GM23338 (cell line): ENCODE measurements at regions not wholly inside any gene's neighbourhood (a gene's known extent, or its start where the extent isn't known, plus 50 kb on each side); places are given as distances from the start of the nearest gene placed in this dataset.

ENCODE experiments used
- ATAC-seq: fragments of 200-7000 bp; cut with Tn5 transposase; 3 replicates; pipeline ENCODE4 v1.9.1; 2020
- DNase-seq: peaks from one replicate; pipeline ENCODE4 v3.0.0-alpha.2; 2015; ENCODE audit warnings: low spot score
- H2AFZ ChIP-seq: fragments of 200-600 bp; sonication (generic); 2 replicates; pipeline ENCODE4 v1.8.0; 2016; ENCODE audit warnings: antibody characterized with exemption, mild to moderate bottlenecking, moderate library complexity
- H3F3A ChIP-seq: fragments of 200-600 bp; sonication (generic); replicated peaks from 2 replicates; pipeline ENCODE4 v1.8.0; 2017; ENCODE audit warnings: antibody characterized with exemption, mixed run types, low read depth
- H3K27ac ChIP-seq: fragments of 200-600 bp; sonication (generic); 2 replicates; pipeline ENCODE4 v1.6.1; 2016; ENCODE audit warnings: low read depth
- H3K27me3 ChIP-seq: fragments of 200-600 bp; sonication (generic); 2 replicates; pipeline ENCODE4 v1.8.0; 2016; ENCODE audit warnings: mild to moderate bottlenecking, mixed run types, moderate library complexity; ENCODE audit not compliant: insufficient read depth
- H3K36me3 ChIP-seq: fragments of 200-600 bp; sonication (generic); 2 replicates; pipeline ENCODE4 v1.8.0; 2016; ENCODE audit warnings: mild to moderate bottlenecking; ENCODE audit not compliant: insufficient read depth
- H3K4me1 ChIP-seq: fragments of 200-600 bp; sonication (generic); 2 replicates; pipeline ENCODE4 v1.8.0; 2016; ENCODE audit warnings: mild to moderate bottlenecking, moderate library complexity; ENCODE audit not compliant: insufficient read depth
- H3K4me2 ChIP-seq: fragments of 200-600 bp; sonication (generic); 2 replicates; pipeline ENCODE4 v1.7.1; 2017; ENCODE audit warnings: mixed run types
- H3K4me3 ChIP-seq: fragments of 200-600 bp; sonication (generic); 2 replicates; pipeline ENCODE4 v1.6.1; 2016; ENCODE audit warnings: mixed run types
- H3K79me2 ChIP-seq: fragments of 200-600 bp; sonication (generic); replicated peaks from 2 replicates; pipeline ENCODE4 v1.8.0; 2017; ENCODE audit warnings: mild to moderate bottlenecking; ENCODE audit not compliant: insufficient read depth
- H3K9me2 ChIP-seq: fragments of 200-600 bp; sonication (generic); 2 replicates; pipeline ENCODE4 v1.8.0; 2017; ENCODE audit not compliant: insufficient read depth
- H4K20me1 ChIP-seq: fragments of 200-600 bp; sonication (generic); replicated peaks from 2 replicates; pipeline ENCODE4 v1.8.0; 2017; ENCODE audit warnings: mild to moderate bottlenecking; ENCODE audit not compliant: insufficient read depth
- H3K27ac Mint-ChIP-seq: 2 replicates; pipeline ENCODE4 v1.8.0; 2020; ENCODE audit warnings: inconsistent platforms, mild to moderate bottlenecking, moderate library complexity, mixed read lengths
- H3K27me3 Mint-ChIP-seq: 3 replicates; pipeline ENCODE4 v1.8.0; 2022; ENCODE audit warnings: low read depth, mild to moderate bottlenecking, moderate library complexity, mixed read lengths, inconsistent platforms; ENCODE audit not compliant: insufficient read depth, poor library complexity
- H3K36me3 Mint-ChIP-seq: 3 replicates; pipeline ENCODE4 v1.8.0; 2021; ENCODE audit warnings: low read depth, mild to moderate bottlenecking, inconsistent platforms, moderate library complexity, mixed read lengths
- H3K4me1 Mint-ChIP-seq: 3 replicates; pipeline ENCODE4 v1.8.0; 2020; ENCODE audit warnings: mild to moderate bottlenecking, inconsistent platforms, mixed read lengths
- H3K4me3 Mint-ChIP-seq: 3 replicates; pipeline ENCODE4 v1.8.0; 2021; ENCODE audit warnings: moderate library complexity, mild to moderate bottlenecking, inconsistent platforms, mixed read lengths
- H3K9me3 Mint-ChIP-seq: 3 replicates; pipeline ENCODE4 v1.8.0; 2020; ENCODE audit warnings: moderate library complexity, mild to moderate bottlenecking, inconsistent platforms, mixed read lengths
- CREB1 ChIP-seq: fragments of 250-450 bp; sonication (Bioruptor Pico); IDR thresholded peaks from 2 replicates; pipeline ENCODE4 v1.5.0; 2020; ENCODE audit warnings: low read depth, mild to moderate bottlenecking, moderate library complexity
- EZH2 ChIP-seq: fragments of 200-600 bp; sonication (generic); IDR thresholded peaks from one replicate; pipeline ENCODE4 v1.8.0; 2017; ENCODE audit warnings: antibody characterized with exemption, mild to moderate bottlenecking, low read depth; ENCODE audit not compliant: unreplicated experiment
- EZH2phosphoT487 ChIP-seq: fragments of 200-600 bp; sonication (generic); IDR thresholded peaks from one replicate; pipeline ENCODE4 v1.8.1; 2018; ENCODE audit warnings: antibody characterized with exemption; ENCODE audit not compliant: unreplicated experiment
- JUNB ChIP-seq: IDR thresholded peaks from one replicate; pipeline ENCODE4 v1.6.1; 2016; ENCODE audit warnings: antibody characterized with exemption; ENCODE audit not compliant: unreplicated experiment
- NANOG ChIP-seq: IDR thresholded peaks from 2 replicates; pipeline ENCODE4 v1.6.1; 2016; ENCODE audit warnings: antibody characterized with exemption, borderline replicate concordance
- POLR2AphosphoS5 ChIP-seq: IDR thresholded peaks from 2 replicates; pipeline ENCODE4 v1.6.1; 2016; ENCODE audit warnings: antibody characterized with exemption, low read depth
- STAT1 ChIP-seq: IDR thresholded peaks from one replicate; pipeline ENCODE4 v1.6.1; 2016; ENCODE audit warnings: antibody characterized with exemption; ENCODE audit not compliant: unreplicated experiment
- ZNF114 ChIP-seq: fragments of 250-450 bp; sonication (Bioruptor Pico); IDR thresholded peaks from 2 replicates; pipeline ENCODE4 v1.5.0; 2020; ENCODE audit warnings: mild to moderate bottlenecking, moderate library complexity
- ZNF331 ChIP-seq: fragments of 250-450 bp; sonication (Bioruptor Pico); IDR thresholded peaks from 2 replicates; pipeline ENCODE4 v1.5.0; 2020; ENCODE audit warnings: low read depth, mild to moderate bottlenecking, moderate library complexity
- TF ChIP-seq, protein P1 (sequence below): IDR thresholded peaks from one replicate; pipeline ENCODE4 v1.6.1; 2018; ENCODE audit warnings: antibody characterized with exemption; ENCODE audit not compliant: unreplicated experiment
- TF ChIP-seq, protein P2 (sequence below): IDR thresholded peaks from 2 replicates; pipeline ENCODE4 v1.6.1; 2016; ENCODE audit warnings: antibody characterized with exemption
- TF ChIP-seq, protein P3 (sequence below), 2 experiments: fragments of 200-600 bp in 1 of 2; sonication (generic) in 1 of 2; conservative IDR thresholded peaks; 2 replicates each; pipeline versions ENCODE4 v1.5.1 to v1.6.1; 2016 to 2017; ENCODE audit warnings: antibody characterized with exemption in 2 of 2, low read depth in 2 of 2, mild to moderate bottlenecking in 2 of 2, moderate library complexity in 1 of 2

DNA sequence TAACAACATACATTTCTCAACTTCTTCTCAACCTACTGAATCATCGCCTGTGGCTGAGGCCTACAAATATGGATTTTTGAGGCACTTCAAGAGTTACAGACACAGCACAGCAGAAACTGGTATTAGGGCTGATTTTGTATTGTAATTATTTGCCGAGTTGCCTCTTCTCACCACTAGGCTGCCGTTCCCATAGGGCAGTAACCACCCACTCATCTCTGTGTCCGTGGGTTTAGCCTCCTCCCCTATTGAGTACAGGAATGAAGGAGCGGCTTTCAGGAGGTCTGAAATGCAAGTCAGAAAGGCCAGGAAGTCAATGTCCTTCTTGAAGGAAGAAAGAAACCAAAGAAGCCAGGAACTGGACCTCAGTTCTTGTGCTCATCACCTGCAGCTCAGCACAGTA lies 220.8 kb downstream of the MTHFS start (continued):
- TF ChIP-seq EZH2phosphoT487: no peak
- TF ChIP-seq NANOG: no peak
- TF ChIP-seq STAT1: no peak
- no peak for TF ChIP-seq EZH2
- TF ChIP-seq ZNF114 (CRISPR knock-in tag): no peak
- no peak for TF ChIP-seq CREB1 (CRISPR knock-in tag)
- no peak for TF ChIP-seq POLR2AphosphoS5
- TF ChIP-seq ZNF331: no peak

DNA sequence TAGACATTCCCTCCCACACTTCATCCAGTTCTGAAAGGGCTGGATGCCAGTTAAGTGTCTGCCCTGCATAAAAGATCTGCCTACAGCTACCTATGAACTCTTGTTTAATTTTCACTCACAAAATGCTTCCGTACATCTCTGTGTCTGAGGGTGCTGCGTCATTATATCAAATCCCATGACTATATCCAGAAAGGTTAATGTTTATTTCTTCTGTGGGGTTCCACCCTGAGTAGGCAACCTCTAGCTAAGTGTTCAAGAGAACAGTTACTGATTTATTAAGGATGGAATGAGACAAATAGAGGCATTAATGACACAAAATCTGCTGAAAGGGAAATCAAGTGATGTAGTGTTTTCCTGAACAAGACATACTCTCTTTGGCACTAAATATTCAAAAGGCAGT lies 220.2 kb downstream of the MTHFS start:
- H3K4me3 Mint-ChIP-seq: no peak overlapping the region
- Histone ChIP-seq H2AFZ (no peak overlapping the region), H3K9me2 (no peaks in the 10 kb centered on the region; the same call in 1 of the 2 replicates), H3K36me3 (no peaks in the 10 kb centered on the region), H3K4me3 (no peak overlapping the region), H3K27me3 (no peaks in the 10 kb centered on the region), H3K79me2 (no peaks in the 10 kb centered on the region), H3K4me2 (no peak overlapping the region), H4K20me1 (no peaks in the 10 kb centered on the region), H3F3A (no peaks in the 10 kb centered on the region), H3K27ac (no peak overlapping the region), H3K4me1 (peaks cover 28% of the 10 kb centered on the region)
- H3K27me3 Mint-ChIP-seq: peaks cover 8% of the 10 kb centered on the region
- DNase-seq (no peak), ATAC-seq (no peak)
- peaks cover 3% of the 10 kb centered on the region; the same call in 1 of the 3 replicates for H3K9me3 Mint-ChIP-seq
- peaks cover 47% of the 10 kb centered on the region for H3K4me1 Mint-ChIP-seq
- H3K27ac Mint-ChIP-seq: no peak overlapping the region
- TF ChIP-seq JUNB: no peak
- no peak for TF ChIP-seq POLR2AphosphoS5
- TF ChIP-seq EZH2: no peak
- TF ChIP-seq, protein P1, sequence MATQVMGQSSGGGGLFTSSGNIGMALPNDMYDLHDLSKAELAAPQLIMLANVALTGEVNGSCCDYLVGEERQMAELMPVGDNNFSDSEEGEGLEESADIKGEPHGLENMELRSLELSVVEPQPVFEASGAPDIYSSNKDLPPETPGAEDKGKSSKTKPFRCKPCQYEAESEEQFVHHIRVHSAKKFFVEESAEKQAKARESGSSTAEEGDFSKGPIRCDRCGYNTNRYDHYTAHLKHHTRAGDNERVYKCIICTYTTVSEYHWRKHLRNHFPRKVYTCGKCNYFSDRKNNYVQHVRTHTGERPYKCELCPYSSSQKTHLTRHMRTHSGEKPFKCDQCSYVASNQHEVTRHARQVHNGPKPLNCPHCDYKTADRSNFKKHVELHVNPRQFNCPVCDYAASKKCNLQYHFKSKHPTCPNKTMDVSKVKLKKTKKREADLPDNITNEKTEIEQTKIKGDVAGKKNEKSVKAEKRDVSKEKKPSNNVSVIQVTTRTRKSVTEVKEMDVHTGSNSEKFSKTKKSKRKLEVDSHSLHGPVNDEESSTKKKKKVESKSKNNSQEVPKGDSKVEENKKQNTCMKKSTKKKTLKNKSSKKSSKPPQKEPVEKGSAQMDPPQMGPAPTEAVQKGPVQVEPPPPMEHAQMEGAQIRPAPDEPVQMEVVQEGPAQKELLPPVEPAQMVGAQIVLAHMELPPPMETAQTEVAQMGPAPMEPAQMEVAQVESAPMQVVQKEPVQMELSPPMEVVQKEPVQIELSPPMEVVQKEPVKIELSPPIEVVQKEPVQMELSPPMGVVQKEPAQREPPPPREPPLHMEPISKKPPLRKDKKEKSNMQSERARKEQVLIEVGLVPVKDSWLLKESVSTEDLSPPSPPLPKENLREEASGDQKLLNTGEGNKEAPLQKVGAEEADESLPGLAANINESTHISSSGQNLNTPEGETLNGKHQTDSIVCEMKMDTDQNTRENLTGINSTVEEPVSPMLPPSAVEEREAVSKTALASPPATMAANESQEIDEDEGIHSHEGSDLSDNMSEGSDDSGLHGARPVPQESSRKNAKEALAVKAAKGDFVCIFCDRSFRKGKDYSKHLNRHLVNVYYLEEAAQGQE: no peak
- no peaks in the 10 kb centered on the region for H3K36me3 Mint-ChIP-seq

DNA sequence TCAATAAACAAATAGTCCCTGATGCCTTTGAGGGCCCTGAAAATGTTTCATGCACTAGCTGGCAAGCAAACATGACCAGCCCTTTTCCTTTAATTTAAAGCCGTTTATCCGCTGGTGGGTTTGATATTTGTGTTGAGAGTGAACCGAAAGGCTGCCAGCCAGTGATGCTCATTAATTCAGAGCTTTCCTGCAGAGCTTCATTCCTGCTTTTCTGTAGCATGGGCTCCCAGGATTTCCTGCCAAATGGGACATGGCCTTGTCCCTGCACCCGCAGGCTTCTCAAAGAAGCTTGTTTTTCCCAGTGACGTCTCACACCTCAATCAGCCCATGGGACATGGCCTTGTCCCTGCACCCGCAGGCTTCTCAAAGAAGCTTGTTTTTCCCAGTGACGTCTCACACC lies 219.6 kb downstream of the MTHFS start:
- no peaks in the 10 kb centered on the region for H3K36me3 ChIP-seq
- no peaks in the 10 kb centered on the region for H3K79me2 ChIP-seq
- TF ChIP-seq ZNF114 (CRISPR knock-in tag) (no peak), JUNB (no peak), POLR2AphosphoS5 (no peak), CREB1 (CRISPR knock-in tag) (no peak), EZH2phosphoT487 (no peak)
- TF ChIP-seq, protein P2, sequence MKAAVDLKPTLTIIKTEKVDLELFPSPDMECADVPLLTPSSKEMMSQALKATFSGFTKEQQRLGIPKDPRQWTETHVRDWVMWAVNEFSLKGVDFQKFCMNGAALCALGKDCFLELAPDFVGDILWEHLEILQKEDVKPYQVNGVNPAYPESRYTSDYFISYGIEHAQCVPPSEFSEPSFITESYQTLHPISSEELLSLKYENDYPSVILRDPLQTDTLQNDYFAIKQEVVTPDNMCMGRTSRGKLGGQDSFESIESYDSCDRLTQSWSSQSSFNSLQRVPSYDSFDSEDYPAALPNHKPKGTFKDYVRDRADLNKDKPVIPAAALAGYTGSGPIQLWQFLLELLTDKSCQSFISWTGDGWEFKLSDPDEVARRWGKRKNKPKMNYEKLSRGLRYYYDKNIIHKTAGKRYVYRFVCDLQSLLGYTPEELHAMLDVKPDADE: no peak
- TF ChIP-seq, protein P3, sequence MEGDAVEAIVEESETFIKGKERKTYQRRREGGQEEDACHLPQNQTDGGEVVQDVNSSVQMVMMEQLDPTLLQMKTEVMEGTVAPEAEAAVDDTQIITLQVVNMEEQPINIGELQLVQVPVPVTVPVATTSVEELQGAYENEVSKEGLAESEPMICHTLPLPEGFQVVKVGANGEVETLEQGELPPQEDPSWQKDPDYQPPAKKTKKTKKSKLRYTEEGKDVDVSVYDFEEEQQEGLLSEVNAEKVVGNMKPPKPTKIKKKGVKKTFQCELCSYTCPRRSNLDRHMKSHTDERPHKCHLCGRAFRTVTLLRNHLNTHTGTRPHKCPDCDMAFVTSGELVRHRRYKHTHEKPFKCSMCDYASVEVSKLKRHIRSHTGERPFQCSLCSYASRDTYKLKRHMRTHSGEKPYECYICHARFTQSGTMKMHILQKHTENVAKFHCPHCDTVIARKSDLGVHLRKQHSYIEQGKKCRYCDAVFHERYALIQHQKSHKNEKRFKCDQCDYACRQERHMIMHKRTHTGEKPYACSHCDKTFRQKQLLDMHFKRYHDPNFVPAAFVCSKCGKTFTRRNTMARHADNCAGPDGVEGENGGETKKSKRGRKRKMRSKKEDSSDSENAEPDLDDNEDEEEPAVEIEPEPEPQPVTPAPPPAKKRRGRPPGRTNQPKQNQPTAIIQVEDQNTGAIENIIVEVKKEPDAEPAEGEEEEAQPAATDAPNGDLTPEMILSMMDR (conservative IDR thresholded peaks at IDR 0.05; ENCODE audit: low read depth in 2 of 2): no peak
- peaks cover 8% of the 10 kb centered on the region for H3K27me3 Mint-ChIP-seq
- H3K27ac ChIP-seq: no peak overlapping the region
- peaks cover 3% of the 10 kb centered on the region; the same call in 1 of the 3 replicates for H3K9me3 Mint-ChIP-seq
- DNase-seq: no peak
- H3K36me3 Mint-ChIP-seq: no peaks in the 10 kb centered on the region
- peaks cover 47% of the 10 kb centered on the region for H3K4me1 Mint-ChIP-seq
- H3K27me3 ChIP-seq: no peaks in the 10 kb centered on the region
- no peak overlapping the region for H3K4me3 ChIP-seq
- H3K4me3 Mint-ChIP-seq: no peak overlapping the region
- ATAC-seq: no peak
- H3F3A ChIP-seq: no peaks in the 10 kb centered on the region
- H4K20me1 ChIP-seq: no peaks in the 10 kb centered on the region
- no peaks in the 10 kb centered on the region; the same call in 1 of the 2 replicates for H3K9me2 ChIP-seq
- no peak overlapping the region for H2AFZ ChIP-seq
- H3K4me2 ChIP-seq: no peak overlapping the region
- peaks cover 28% of the 10 kb centered on the region for H3K4me1 ChIP-seq
- H3K27ac Mint-ChIP-seq: no peak overlapping the region
